Gastroesophageal sphincter (tissue), 3 donors: ENCODE measurements at regions not wholly inside any gene's neighbourhood (a gene's known extent, or its start where the extent isn't known, plus 50 kb on each side); places are given as distances from the start of the nearest gene placed in this dataset.
"Not testable (repeated sequence)": the region's sequence is repeated elsewhere in the genome, so short reads cannot be mapped to it uniquely, and the experiment has no call there.

Experiments
- POLR2A ChIP-seq, 2 donors: fragments of 450-650 bp; IDR thresholded peaks; one replicate each; pipeline ENCODE4 v1.6.1; 2017; ENCODE audit warnings: antibody characterized with exemption in 2 of 2, mild to moderate bottlenecking in 2 of 2, moderate library complexity in 1 of 2
- TF ChIP-seq, protein P1 (sequence below), 4 experiments: fragments of 200-600 bp in 2 of 4; fragments of 450-650 bp in 2 of 4; sonication (generic) in 1 of 4; IDR thresholded peaks; one replicate each; pipeline ENCODE4 v1.5.1; 2017 to 2019; ENCODE audit warnings: antibody characterized with exemption in 4 of 4, mild to moderate bottlenecking in 2 of 4, moderate library complexity in 2 of 4

DNA sequence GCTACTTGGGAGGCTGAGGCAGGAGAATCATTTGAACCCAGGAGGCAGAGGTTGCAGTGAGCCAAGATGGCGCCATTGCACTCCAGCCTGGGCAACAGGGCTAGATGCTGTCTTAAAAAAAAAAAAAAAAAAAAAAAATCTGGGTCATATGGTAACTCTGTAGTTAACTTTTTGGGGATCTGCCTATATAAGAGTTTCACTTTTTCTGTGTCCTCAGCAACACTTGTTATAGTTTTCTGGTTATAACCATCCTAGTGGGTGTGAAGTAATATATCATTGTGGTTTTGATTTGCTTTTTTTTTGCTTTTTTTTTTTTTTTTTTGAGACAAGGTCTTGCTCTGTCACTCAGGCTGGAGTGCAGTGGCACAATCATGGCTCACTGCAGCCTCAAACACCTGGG, 54.3 kb upstream of the SHB start:
- not testable (repeated sequence) for TF ChIP-seq POLR2A (IDR thresholded peaks at IDR 0.05)
- TF ChIP-seq, protein P1, sequence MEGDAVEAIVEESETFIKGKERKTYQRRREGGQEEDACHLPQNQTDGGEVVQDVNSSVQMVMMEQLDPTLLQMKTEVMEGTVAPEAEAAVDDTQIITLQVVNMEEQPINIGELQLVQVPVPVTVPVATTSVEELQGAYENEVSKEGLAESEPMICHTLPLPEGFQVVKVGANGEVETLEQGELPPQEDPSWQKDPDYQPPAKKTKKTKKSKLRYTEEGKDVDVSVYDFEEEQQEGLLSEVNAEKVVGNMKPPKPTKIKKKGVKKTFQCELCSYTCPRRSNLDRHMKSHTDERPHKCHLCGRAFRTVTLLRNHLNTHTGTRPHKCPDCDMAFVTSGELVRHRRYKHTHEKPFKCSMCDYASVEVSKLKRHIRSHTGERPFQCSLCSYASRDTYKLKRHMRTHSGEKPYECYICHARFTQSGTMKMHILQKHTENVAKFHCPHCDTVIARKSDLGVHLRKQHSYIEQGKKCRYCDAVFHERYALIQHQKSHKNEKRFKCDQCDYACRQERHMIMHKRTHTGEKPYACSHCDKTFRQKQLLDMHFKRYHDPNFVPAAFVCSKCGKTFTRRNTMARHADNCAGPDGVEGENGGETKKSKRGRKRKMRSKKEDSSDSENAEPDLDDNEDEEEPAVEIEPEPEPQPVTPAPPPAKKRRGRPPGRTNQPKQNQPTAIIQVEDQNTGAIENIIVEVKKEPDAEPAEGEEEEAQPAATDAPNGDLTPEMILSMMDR (IDR thresholded peaks at IDR 0.05): not testable (repeated sequence)
